Dedifferentiated amniotic fluid mesenchymal stem cell (primary cell): ENCODE measurements at regions not wholly inside any gene's neighbourhood (a gene's known extent, or its start where the extent isn't known, plus 50 kb on each side); places are given as distances from the start of the nearest gene placed in this dataset.
"Not testable (repeated sequence)": the region's sequence is repeated elsewhere in the genome, so short reads cannot be mapped to it uniquely, and the experiment has no call there.

ENCODE experiments used
- DNase-seq: peaks from one replicate; pipeline ENCODE4 v3.0.0-alpha.2; 2016; ENCODE audit errors: extremely low spot score

- DNase-seq = no peak
These were observed 370.8 kb downstream of the RWDD3 start for GRCh38 chr1:95604771-95605170.

GRCh38 chr1:95614197-95614596, 380.2 kb downstream of the RWDD3 start:
- DNase-seq = no peak

GRCh38 chr1:95615421-95615820, 381.4 kb downstream of the RWDD3 start:
- no peak for DNase-seq

GRCh38 chr1:95620076-95620475, 386.1 kb downstream of the RWDD3 start:
- DNase-seq = no peak

- no peak for DNase-seq
These were observed 388.6 kb downstream of the RWDD3 start for GRCh38 chr1:95622609-95623008.

GRCh38 chr1:95625224-95625623, 391.2 kb downstream of the RWDD3 start:
- no peak for DNase-seq

GRCh38 chr1:95627244-95627643, 393.2 kb downstream of the RWDD3 start:
- DNase-seq = no peak

- no peak for DNase-seq
These were observed 397.7 kb downstream of the RWDD3 start for GRCh38 chr1:95631695-95632094.

GRCh38 chr1:95635811-95636210, 401.8 kb downstream of the RWDD3 start:
- no peak for DNase-seq

- DNase-seq = no peak
These were observed 402.9 kb downstream of the RWDD3 start for GRCh38 chr1:95636897-95637296.

GRCh38 chr1:95640746-95641145, 406.7 kb downstream of the RWDD3 start:
- no peak for DNase-seq

GRCh38 chr1:95641386-95641785, 407.4 kb downstream of the RWDD3 start:
- no peak for DNase-seq

- no peak for DNase-seq
These were observed 408.0 kb downstream of the RWDD3 start for GRCh38 chr1:95642035-95642434.

- DNase-seq = no peak
These were observed 409.1 kb downstream of the RWDD3 start for GRCh38 chr1:95643071-95643470.

- DNase-seq = not testable (repeated sequence)
These were observed 411.1 kb downstream of the RWDD3 start for GRCh38 chr1:95645126-95645525.

GRCh38 chr1:95650631-95651030, 416.6 kb downstream of the RWDD3 start:
- no peak for DNase-seq

- no peak for DNase-seq
These were observed 418.5 kb downstream of the RWDD3 start for GRCh38 chr1:95652423-95652965.

GRCh38 chr1:95653618-95654017, 419.6 kb downstream of the RWDD3 start:
- DNase-seq = no peak

- DNase-seq = no peak
These were observed 421.5 kb downstream of the RWDD3 start for GRCh38 chr1:95655321-95656020.

- DNase-seq = no peak
These were observed 423.2 kb downstream of the RWDD3 start for GRCh38 chr1:95657248-95657647.

- DNase-seq = no peak
These were observed 425.2 kb downstream of the RWDD3 start for GRCh38 chr1:95659166-95659565.

GRCh38 chr1:95659588-95659987, 425.6 kb downstream of the RWDD3 start:
- no peak for DNase-seq

GRCh38 chr1:95660736-95661135, 426.7 kb downstream of the RWDD3 start:
- DNase-seq = no peak

GRCh38 chr1:95663530-95663929, 429.5 kb downstream of the RWDD3 start:
- DNase-seq = not testable (repeated sequence)
